HUES64 (cell line): ENCODE measurements at regions not wholly inside any gene's neighbourhood (a gene's known extent, or its start where the extent isn't known, plus 50 kb on each side); places are given as distances from the start of the nearest gene placed in this dataset.
"Not testable (repeated sequence)": the region's sequence is repeated elsewhere in the genome, so short reads cannot be mapped to it uniquely, and the experiment has no call there.

ENCODE experiments used
- H3K27ac ChIP-seq: 2 replicates; pipeline ENCODE4 v1.7.0; 2013; ENCODE audit warnings: low read depth, low read length, inconsistent platforms
- H3K27me3 ChIP-seq: 2 replicates; pipeline ENCODE4 v1.6.1; 2013; ENCODE audit warnings: mild to moderate bottlenecking, low read length; ENCODE audit not compliant: insufficient read depth
- H3K36me3 ChIP-seq: 2 replicates; pipeline ENCODE4 v1.6.1; 2013; ENCODE audit warnings: mild to moderate bottlenecking, low read length; ENCODE audit not compliant: insufficient read depth
- H3K4me1 ChIP-seq: 2 replicates; pipeline ENCODE4 v1.6.1; 2013; ENCODE audit warnings: mild to moderate bottlenecking, low read length, moderate library complexity; ENCODE audit not compliant: insufficient read depth
- H3K4me3 ChIP-seq: 2 replicates; pipeline ENCODE4 v1.5.1; 2013; ENCODE audit warnings: mild to moderate bottlenecking, low read length, moderate library complexity
- H3K9ac ChIP-seq: 2 replicates; pipeline ENCODE4 v1.6.1; 2013; ENCODE audit warnings: mild to moderate bottlenecking, low read depth, low read length
- H3K9me3 ChIP-seq: 2 replicates; pipeline ENCODE4 v1.6.1; 2013; ENCODE audit warnings: low read depth, low read length; ENCODE audit not compliant: insufficient read depth
- WGBS: fragments of 150-250, 120-280 bp; methylation state at CpG from one replicate; pipeline ENCODE4 v1.1.7; 2013; ENCODE audit warnings: missing lambda C conversion rate; 5-methylcytosine and 5-hydroxymethylcytosine counted together

- no peaks in the 10 kb centered on the region for H3K4me1 ChIP-seq
- WGBS, result 52% methylated on average over 1 of the region's 2 CpGs
- no peak overlapping the region for H3K4me3 ChIP-seq
- H3K27ac ChIP-seq, result no peak overlapping the region
- H3K36me3 ChIP-seq, result no peaks in the 10 kb centered on the region
- H3K27me3 ChIP-seq, result no peaks in the 10 kb centered on the region
- no peak overlapping the region for H3K9ac ChIP-seq
- no peaks in the 10 kb centered on the region for H3K9me3 ChIP-seq
Observed at GRCh38 chr1:105608713-105609112, 1447.8 kb upstream of the PRMT6 start.

- H3K27ac ChIP-seq, result no peak overlapping the region
- H3K36me3 ChIP-seq, result no peaks in the 10 kb centered on the region
- no peaks in the 10 kb centered on the region for H3K4me1 ChIP-seq
- no peaks in the 10 kb centered on the region for H3K27me3 ChIP-seq
- no peaks in the 10 kb centered on the region for H3K9me3 ChIP-seq
- 89% methylated on average over 6 of the region's 6 CpGs for WGBS
- no peak overlapping the region for H3K4me3 ChIP-seq
- H3K9ac ChIP-seq, result no peak overlapping the region
Observed at GRCh38 chr1:105626276-105626987, 1430.0 kb upstream of the PRMT6 start.

DNA sequence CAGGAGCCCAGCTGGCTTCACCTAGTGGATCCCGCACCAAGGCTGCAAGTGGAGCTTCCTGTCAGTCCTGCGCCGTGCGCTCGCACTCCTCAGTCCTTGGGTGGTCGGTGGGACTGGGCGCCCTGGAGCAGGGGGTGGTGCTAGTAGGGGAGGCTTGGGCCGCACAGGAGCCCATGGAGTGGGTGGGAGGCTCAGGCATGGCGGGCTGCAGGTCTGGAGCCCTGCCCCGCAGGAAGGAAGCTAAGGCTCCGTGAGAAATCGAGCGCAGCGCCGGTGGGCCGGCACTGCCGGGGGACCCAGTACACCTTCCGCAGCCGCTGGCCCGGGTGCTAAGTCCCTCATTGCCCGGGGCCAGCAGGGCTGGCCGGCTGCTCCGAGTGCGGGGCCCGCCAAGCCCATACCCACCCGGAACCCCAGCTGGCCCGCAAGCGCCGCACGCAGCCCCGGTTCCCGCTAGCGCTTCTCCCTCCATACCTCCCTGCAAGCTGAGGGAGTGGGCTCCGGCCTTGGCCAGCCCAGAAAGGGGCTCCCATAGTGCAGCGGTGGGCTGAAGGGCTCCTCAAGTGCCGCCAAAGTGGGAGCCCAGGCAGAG lies 1425.2 kb upstream of the PRMT6 start:
- 97% methylated on average over 36 of the region's 36 CpGs for WGBS
- H3K27ac ChIP-seq, H3K9me3 ChIP-seq, H3K9ac ChIP-seq, H3K4me1 ChIP-seq, H3K4me3 ChIP-seq, H3K36me3 ChIP-seq, H3K27me3 ChIP-seq: not testable (repeated sequence)

DNA sequence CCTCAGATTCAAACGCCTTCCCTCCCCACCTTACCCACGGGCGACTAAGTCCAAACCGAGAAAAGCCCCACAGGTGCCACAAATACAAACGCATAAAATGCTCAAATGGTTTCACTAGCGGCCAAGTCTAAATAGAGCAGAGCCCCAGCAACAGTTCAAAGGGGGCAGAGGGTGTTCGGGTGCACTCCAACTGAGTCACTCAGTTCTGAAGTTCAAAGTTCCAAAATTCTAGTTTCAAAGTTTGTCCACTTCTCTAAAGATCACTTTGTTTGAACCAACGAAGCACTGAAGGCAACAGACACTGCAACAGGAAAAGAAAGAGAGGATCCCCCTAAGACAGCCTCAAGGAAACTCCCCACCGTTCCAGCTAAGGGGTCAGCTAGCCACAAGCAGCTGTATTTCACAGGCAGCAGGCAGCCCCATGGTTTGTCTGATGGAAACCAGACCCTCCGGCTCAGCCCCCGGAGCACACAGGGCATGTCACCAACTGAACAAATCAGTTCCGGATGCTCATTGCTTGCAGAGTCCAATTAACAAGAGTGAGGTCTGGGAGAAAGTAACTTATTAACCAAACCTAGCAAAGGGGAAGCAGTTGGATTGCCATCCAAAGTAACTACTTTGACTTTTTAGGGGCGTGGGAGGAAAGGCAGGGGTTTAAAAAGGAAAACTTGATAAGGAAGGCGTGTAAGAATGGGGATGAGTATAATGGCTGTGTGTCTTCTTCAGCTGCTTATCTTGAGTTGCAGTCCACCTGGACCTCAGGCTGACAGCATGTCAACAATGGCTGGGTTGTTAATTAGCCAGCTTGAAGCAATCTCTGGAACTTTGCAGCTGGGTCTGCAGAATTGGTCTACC lies 1423.9 kb upstream of the PRMT6 start:
- no peaks in the 10 kb centered on the region for H3K9me3 ChIP-seq
- WGBS, result 93% methylated on average over 14 of the region's 14 CpGs
- no peak overlapping the region for H3K4me3 ChIP-seq
- H3K27me3 ChIP-seq, result no peaks in the 10 kb centered on the region
- no peak overlapping the region for H3K27ac ChIP-seq
- no peaks in the 10 kb centered on the region for H3K4me1 ChIP-seq
- H3K36me3 ChIP-seq, result no peaks in the 10 kb centered on the region
- H3K9ac ChIP-seq, result no peak overlapping the region

- Histone ChIP-seq H3K27ac (no peak overlapping the region), H3K4me1 (no peaks in the 10 kb centered on the region), H3K9me3 (no peaks in the 10 kb centered on the region), H3K36me3 (no peaks in the 10 kb centered on the region), H3K27me3 (no peaks in the 10 kb centered on the region), H3K9ac (no peak overlapping the region), H3K4me3 (no peak overlapping the region)
- WGBS, result 76% methylated on average over 2 of the region's 2 CpGs
Observed at GRCh38 chr1:105636052-105636451, 1420.4 kb upstream of the PRMT6 start.

GRCh38 chr1:105641407-105641806 lies 1415.1 kb upstream of the PRMT6 start:
- Histone ChIP-seq H3K27me3 (no peaks in the 10 kb centered on the region), H3K36me3 (no peaks in the 10 kb centered on the region), H3K9ac (no peak overlapping the region), H3K27ac (no peak overlapping the region), H3K4me3 (no peak overlapping the region), H3K4me1 (no peaks in the 10 kb centered on the region), H3K9me3 (no peaks in the 10 kb centered on the region)
- WGBS, result 98% methylated on average over 1 of the region's 1 CpG

DNA sequence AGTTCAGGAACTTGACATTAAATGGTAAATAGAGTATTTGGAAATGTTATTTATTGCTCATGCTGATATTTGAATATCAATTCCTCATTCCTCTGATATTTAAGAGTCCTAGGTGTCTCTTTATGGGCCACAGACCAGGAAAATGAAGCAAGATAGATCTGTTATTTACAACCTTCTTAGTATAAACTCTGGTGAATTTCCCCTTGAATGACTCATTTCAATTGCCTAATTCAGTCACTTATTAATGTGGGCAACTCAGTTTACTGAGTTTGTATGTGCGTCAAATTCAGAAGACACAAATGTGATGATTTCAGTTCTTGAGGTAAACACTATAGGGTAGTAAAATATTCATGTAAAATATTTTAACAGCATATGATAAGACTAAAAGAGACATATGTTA lies 1404.4 kb upstream of the PRMT6 start:
- no peaks in the 10 kb centered on the region for H3K27me3 ChIP-seq
- H3K4me3 ChIP-seq, result no peak overlapping the region
- H3K4me1 ChIP-seq, result no peaks in the 10 kb centered on the region
- H3K27ac ChIP-seq, result no peak overlapping the region
- no CpG with 5 or more reads among the region's 1 CpG for WGBS
- H3K36me3 ChIP-seq, result no peaks in the 10 kb centered on the region
- no peak overlapping the region for H3K9ac ChIP-seq
- H3K9me3 ChIP-seq, result no peaks in the 10 kb centered on the region

DNA sequence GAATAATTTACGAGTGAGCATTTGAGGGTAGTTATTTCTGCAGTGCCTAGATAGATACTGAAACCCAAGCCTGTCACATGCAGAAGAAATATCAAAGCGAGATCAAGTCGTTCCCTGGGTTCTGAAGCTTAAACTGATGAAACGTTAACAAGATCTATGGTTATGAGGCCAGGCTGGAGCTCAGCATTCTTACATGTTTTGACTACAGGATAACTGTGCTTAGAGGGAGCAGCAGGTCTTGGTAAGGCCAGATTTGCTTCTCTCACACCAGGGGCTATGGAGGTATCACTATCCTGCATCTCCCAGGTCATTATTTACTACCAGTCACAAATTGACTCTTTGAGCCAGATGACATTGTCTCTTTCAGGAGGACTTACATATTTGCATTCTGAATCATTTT lies 1401.4 kb upstream of the PRMT6 start:
- Histone ChIP-seq H3K9ac (no peak overlapping the region), H3K9me3 (no peaks in the 10 kb centered on the region), H3K27ac (no peak overlapping the region), H3K4me1 (no peaks in the 10 kb centered on the region), H3K27me3 (no peaks in the 10 kb centered on the region), H3K36me3 (no peaks in the 10 kb centered on the region), H3K4me3 (no peak overlapping the region)
- 86% methylated on average over 4 of the region's 4 CpGs for WGBS

DNA sequence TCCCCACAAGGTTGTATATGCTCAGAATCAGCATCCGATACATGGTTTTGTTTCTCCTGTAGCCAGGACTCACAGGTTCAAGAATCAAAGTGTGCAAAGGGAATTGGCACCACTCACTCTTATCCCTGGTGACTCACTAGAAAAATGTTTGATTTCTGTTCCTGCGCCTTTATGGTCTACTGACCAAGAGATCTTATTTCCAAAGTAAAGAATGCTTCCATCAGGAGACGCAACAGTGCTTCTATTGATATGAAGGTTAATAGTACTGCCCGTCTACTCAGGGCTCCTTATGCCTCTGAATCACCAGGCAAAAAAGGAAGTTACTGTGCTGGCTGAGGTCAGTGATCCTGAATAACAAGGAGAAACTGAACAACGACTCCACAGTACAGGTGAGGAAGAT lies 1392.0 kb upstream of the PRMT6 start:
- no peaks in the 10 kb centered on the region for H3K27me3 ChIP-seq
- H3K9ac ChIP-seq, result no peak overlapping the region
- no peak overlapping the region for H3K4me3 ChIP-seq
- WGBS, result 92% methylated on average over 5 of the region's 5 CpGs
- no peaks in the 10 kb centered on the region for H3K36me3 ChIP-seq
- no peaks in the 10 kb centered on the region for H3K9me3 ChIP-seq
- no peak overlapping the region for H3K27ac ChIP-seq
- H3K4me1 ChIP-seq, result no peaks in the 10 kb centered on the region

- no peaks in the 10 kb centered on the region for H3K4me1 ChIP-seq
- H3K9ac ChIP-seq, result no peak overlapping the region
- WGBS, result 91% methylated on average over 3 of the region's 3 CpGs
- H3K27ac ChIP-seq, result no peak overlapping the region
- no peaks in the 10 kb centered on the region for H3K27me3 ChIP-seq
- no peak overlapping the region for H3K4me3 ChIP-seq
- H3K36me3 ChIP-seq, result no peaks in the 10 kb centered on the region
- no peaks in the 10 kb centered on the region for H3K9me3 ChIP-seq
Observed at GRCh38 chr1:105678334-105678733, 1378.1 kb upstream of the PRMT6 start.

DNA sequence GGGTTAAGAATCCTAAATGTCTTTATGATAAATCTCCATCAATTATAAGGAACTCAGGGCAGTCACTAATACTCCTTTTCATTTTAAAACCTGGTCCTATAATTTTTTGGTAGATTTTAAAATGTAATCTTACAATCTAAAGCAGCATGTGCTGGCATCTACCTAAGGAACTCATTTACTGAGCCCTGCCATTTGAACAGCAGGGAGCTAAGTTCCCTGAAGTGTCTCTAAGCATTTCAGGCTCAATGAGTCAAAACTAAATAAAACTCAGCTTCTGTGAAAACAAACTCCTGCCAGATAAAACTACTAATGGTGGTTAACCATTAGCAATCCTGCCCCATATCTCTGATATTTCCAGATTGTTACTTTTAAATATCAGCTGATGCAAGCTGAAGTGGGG lies 1371.8 kb upstream of the PRMT6 start:
- Histone ChIP-seq H3K9me3 (no peaks in the 10 kb centered on the region), H3K9ac (no peak overlapping the region), H3K27ac (no peak overlapping the region), H3K4me1 (no peaks in the 10 kb centered on the region), H3K27me3 (no peaks in the 10 kb centered on the region), H3K4me3 (no peak overlapping the region), H3K36me3 (no peaks in the 10 kb centered on the region)
